OCI-LY7 (cell line): ENCODE measurements at regions not wholly inside any gene's neighbourhood (a gene's known extent, or its start where the extent isn't known, plus 50 kb on each side); places are given as distances from the start of the nearest gene placed in this dataset.
A peak's percentile ranks its signal among the peaks of the same experiment; 100 is the strongest.

Experiments used
- BruUV-seq: library from RNA; stranded (reverse); fragments of 400-500 nt; replicated peaks from 2 replicates; lab custom pipeline; 2021; lab: Mats Ljungman, UMichigan
- CTCF ChIA-PET: fragments of 300-600 bp; sonication (Branson Sonifier 250); formaldehyde crosslinking; loops from one replicate; lab custom pipeline; 2022; ENCODE audit warnings: antibody characterized with exemption; ENCODE audit not compliant: unreplicated experiment; lab: Charles Lee
- POLR2A ChIA-PET: fragments of 300-600 bp; sonication (Branson Sonifier 250); formaldehyde crosslinking; loops from one replicate; lab custom pipeline; 2022; ENCODE audit warnings: antibody characterized with exemption; lab: Charles Lee
- DNase-seq: peaks from one replicate; pipeline ENCODE4 v3.0.0-alpha.2; 2015; ENCODE audit warnings: low spot score
- H2AFZ ChIP-seq: fragments of 200-600 bp; sonication (generic), shearing (Covaris generic); 2 replicates; pipeline ENCODE4 v1.6.1; 2014; ENCODE audit warnings: mild to moderate bottlenecking, antibody characterized with exemption, low read length, moderate library complexity
- H3K27ac ChIP-seq: fragments of 200-600 bp; sonication (generic); 2 replicates; pipeline ENCODE4 v1.5.1; 2014; ENCODE audit warnings: mixed run types, low read depth, mild to moderate bottlenecking, moderate library complexity, low read length, inconsistent platforms; ENCODE audit not compliant: poor library complexity, severe bottlenecking
- H3K36me3 ChIP-seq: fragments of 200-600 bp; sonication (generic); 2 replicates; pipeline ENCODE4 v1.6.1; 2014; ENCODE audit warnings: mild to moderate bottlenecking, antibody characterized with exemption, low read length, moderate library complexity, mixed read lengths; ENCODE audit not compliant: insufficient read depth
- H3K4me1 ChIP-seq: fragments of 200-600 bp; sonication (generic); 2 replicates; pipeline ENCODE4 v1.5.1; 2014; ENCODE audit warnings: mild to moderate bottlenecking, low read length; ENCODE audit not compliant: insufficient read depth, poor library complexity, severe bottlenecking
- H3K4me2 ChIP-seq: fragments of 200-600 bp; sonication (generic); 2 replicates; pipeline ENCODE4 v1.6.1; 2014; ENCODE audit warnings: mild to moderate bottlenecking, low read length
- H3K4me3 ChIP-seq: fragments of 200-600 bp; sonication (generic); 2 replicates; pipeline ENCODE4 v1.5.1; 2014; ENCODE audit warnings: mild to moderate bottlenecking, low read depth, low read length; ENCODE audit not compliant: poor library complexity, severe bottlenecking
- H3K79me2 ChIP-seq: fragments of 200-600 bp; sonication (generic); 2 replicates; pipeline ENCODE4 v1.6.1; 2016; ENCODE audit warnings: low read depth, mild to moderate bottlenecking, low read length, moderate library complexity, mixed read lengths; ENCODE audit not compliant: insufficient read depth
- H3K9me2 ChIP-seq: fragments of 200-600 bp; sonication (generic); 2 replicates; pipeline ENCODE4 v1.6.1; 2016; ENCODE audit warnings: mild to moderate bottlenecking, low read length, mixed read lengths; ENCODE audit not compliant: insufficient read depth
- H3K9me3 ChIP-seq: fragments of 200-600 bp; sonication (generic); 2 replicates; pipeline ENCODE4 v1.6.1; 2014; ENCODE audit warnings: mild to moderate bottlenecking, mixed run types, low read length, mixed read lengths
- H4K20me1 ChIP-seq: fragments of 200-600 bp; sonication (generic); 2 replicates; pipeline ENCODE4 v1.6.1; 2014; ENCODE audit warnings: mild to moderate bottlenecking, antibody characterized with exemption, low read length, moderate library complexity, mixed read lengths; ENCODE audit not compliant: insufficient read depth
- CTCF ChIP-seq: fragments of 200-600 bp; sonication (generic); conservative IDR thresholded peaks from 2 replicates; pipeline ENCODE4 v1.5.1; 2014; ENCODE audit warnings: mild to moderate bottlenecking, antibody characterized with exemption, low read length, moderate library complexity, mixed read lengths
- EZH2phosphoT487 ChIP-seq: fragments of 200-600 bp; sonication (generic); IDR thresholded peaks from 2 replicates; pipeline ENCODE4 v1.6.1; 2018; ENCODE audit warnings: low read depth, borderline replicate concordance, mild to moderate bottlenecking, mixed run types, antibody characterized with exemption, low read length, moderate library complexity, mixed read lengths
- intact Hi-C: fragments of 100-400 bp; cut with micrococcal nuclease; formaldehyde crosslinking; loops from one replicate; pipeline ENCODE4 v1.10.0; 2022; ENCODE audit not compliant: unreplicated experiment

GRCh38 chr7:125675640-125676039 is 746.0 kb upstream of the POT1 start:
- no peak overlapping the region for H3K4me2 ChIP-seq
- H3K9me3 ChIP-seq, result no peaks in the 10 kb centered on the region
- H2AFZ ChIP-seq, result no peak overlapping the region
- H3K36me3 ChIP-seq, result no peaks in the 10 kb centered on the region
- no peak for TF ChIP-seq EZH2phosphoT487
- TF ChIP-seq CTCF, result no peak
- BruUV-seq, result no TSS peak
- no peaks in the 10 kb centered on the region for H3K9me2 ChIP-seq
- intact Hi-C loops, result no loop called here
- no peak overlapping the region for H3K27ac ChIP-seq
- H4K20me1 ChIP-seq, result no peaks in the 10 kb centered on the region
- no peaks in the 10 kb centered on the region for H3K79me2 ChIP-seq
- CTCF ChIA-PET, result no interaction called here
- no peaks in the 10 kb centered on the region for H3K4me1 ChIP-seq
- DNase-seq, result no peak
- no peak overlapping the region for H3K4me3 ChIP-seq
- POLR2A ChIA-PET, result no interaction called here

GRCh38 chr7:125675169-125675568 is 745.5 kb upstream of the POT1 start:
- DNase-seq, result no peak
- CTCF ChIA-PET, result no interaction called here
- H3K9me2 ChIP-seq, result no peaks in the 10 kb centered on the region
- H3K36me3 ChIP-seq, result no peaks in the 10 kb centered on the region
- BruUV-seq, result no TSS peak
- H4K20me1 ChIP-seq, result no peaks in the 10 kb centered on the region
- H3K4me3 ChIP-seq, result no peak overlapping the region
- no peak overlapping the region for H2AFZ ChIP-seq
- TF ChIP-seq CTCF (no peak), EZH2phosphoT487 (no peak)
- H3K4me2 ChIP-seq, result no peak overlapping the region
- no peaks in the 10 kb centered on the region for H3K9me3 ChIP-seq
- H3K27ac ChIP-seq, result no peak overlapping the region
- POLR2A ChIA-PET, result no interaction called here
- intact Hi-C loops, result no loop called here
- H3K79me2 ChIP-seq, result no peaks in the 10 kb centered on the region
- no peaks in the 10 kb centered on the region for H3K4me1 ChIP-seq

- POLR2A ChIA-PET, result no interaction called here
- Histone ChIP-seq H2AFZ (no peak overlapping the region), H3K4me1 (no peaks in the 10 kb centered on the region), H3K27ac (no peak overlapping the region), H3K79me2 (no peaks in the 10 kb centered on the region), H4K20me1 (no peaks in the 10 kb centered on the region), H3K4me2 (no peak overlapping the region), H3K4me3 (no peak overlapping the region), H3K36me3 (no peaks in the 10 kb centered on the region), H3K9me3 (no peaks in the 10 kb centered on the region), H3K9me2 (no peaks in the 10 kb centered on the region)
- CTCF ChIA-PET, result no interaction called here
- BruUV-seq, result no TSS peak
- TF ChIP-seq EZH2phosphoT487, result no peak
- TF ChIP-seq CTCF, result peak; percentile 83
- intact Hi-C loops, result loop anchor here (5.0 kb wide), 1 partner anchor 609 kb away; no protein-coding TSS in a partner anchor
- DNase-seq, result peak; percentile 1
Measured at GRCh38 chr7:125670926-125671572, 741.4 kb upstream of the POT1 start.
